H1 (cell line): ENCODE measurements at regions not wholly inside any gene's neighbourhood (a gene's known extent, or its start where the extent isn't known, plus 50 kb on each side); places are given as distances from the start of the nearest gene placed in this dataset.

ENCODE experiments used
- CTCF ChIA-PET: fragments of 300-600 bp; sonication (Branson Sonifier 250); formaldehyde crosslinking; loops from one replicate; lab custom pipeline; 2021; ENCODE audit not compliant: partially characterized antibody; lab: Charles Lee
- POLR2A ChIA-PET: fragments of 300-600 bp; sonication (Branson Sonifier 250); formaldehyde crosslinking; loops from one replicate; lab custom pipeline; 2021; ENCODE audit warnings: inconsistent platforms; ENCODE audit not compliant: partially characterized antibody; lab: Charles Lee
- DNase-seq, 2 experiments: peaks; one replicate each; pipeline versions ENCODE4 v3.0.0 to v3.0.0-alpha.2; 2010 to 2022; ENCODE audit warnings: low spot score in 2 of 2, low read depth in 1 of 2, mixed read lengths in 1 of 2
- FAIRE-seq: peaks from 2 replicates; lab custom pipeline; 2011; peaks lifted over from hg19 to GRCh38; lab: Jason Lieb, UNC
- H2AFZ ChIP-seq: 2 replicates; pipeline ENCODE4 v1.8.1; 2012; ENCODE audit warnings: low read length, inconsistent platforms
- H2AK5ac ChIP-seq: 2 replicates; pipeline ENCODE4 v1.6.1; 2013; ENCODE audit warnings: low read depth, low read length
- H2BK120ac ChIP-seq: replicated peaks from 2 replicates; pipeline ENCODE3; 2013; ENCODE audit warnings: low read depth, low read length, inconsistent platforms
- H2BK12ac ChIP-seq: 2 replicates; pipeline ENCODE4 v1.6.1; 2013; ENCODE audit warnings: low read depth, low read length
- H2BK15ac ChIP-seq: 2 replicates; pipeline ENCODE4 v1.6.1; 2013; ENCODE audit warnings: low read length
- H2BK20ac ChIP-seq: 2 replicates; pipeline ENCODE4 v1.6.1; 2013; ENCODE audit warnings: low read length
- H2BK5ac ChIP-seq: 2 replicates; pipeline ENCODE4 v1.6.1; 2013; ENCODE audit warnings: low read depth, low read length
- H3K14ac ChIP-seq: 2 replicates; pipeline ENCODE4 v1.6.1; 2013; ENCODE audit warnings: inconsistent platforms; ENCODE audit not compliant: insufficient read length
- H3K18ac ChIP-seq: 2 replicates; pipeline ENCODE4 v1.6.1; 2013; ENCODE audit warnings: low read length; ENCODE audit errors: extremely low read depth
- H3K23ac ChIP-seq: 2 replicates; pipeline ENCODE4 v1.6.1; 2013; ENCODE audit warnings: inconsistent platforms; ENCODE audit not compliant: insufficient read length
- H3K23me2 ChIP-seq: 2 replicates; pipeline ENCODE4 v1.6.1; 2013; ENCODE audit warnings: low read depth, low read length
- H3K27ac ChIP-seq: 2 replicates; pipeline ENCODE4 v1.6.1; 2011; ENCODE audit warnings: low read depth, low read length, inconsistent platforms
- H3K27me3 ChIP-seq, 4 experiments: replicated peaks in 1 of 4; 1 replicate in 1 of 4; 2 replicates in 3 of 4; pipeline versions ENCODE4 v1.6.1 to v1.8.1; 2011 to 2013; ENCODE audit warnings: low read length in 3 of 4, mild to moderate bottlenecking in 3 of 4, inconsistent platforms in 2 of 4, mixed read lengths in 2 of 4, moderate library complexity in 1 of 4; ENCODE audit not compliant: control insufficient read depth in 3 of 4, insufficient read depth in 3 of 4; ENCODE audit errors: extremely low read depth in 1 of 4
- H3K36me3 ChIP-seq, 4 experiments: 2 replicates each; pipeline versions ENCODE4 v1.6.1 to v1.8.1; 2011 to 2013; ENCODE audit warnings: mild to moderate bottlenecking in 4 of 4, low read length in 3 of 4, moderate library complexity in 2 of 4, control low read depth in 1 of 4, inconsistent platforms in 1 of 4; ENCODE audit not compliant: insufficient read depth in 4 of 4, control insufficient read depth in 2 of 4
- H3K4ac ChIP-seq: replicated peaks from 2 replicates; pipeline ENCODE3; 2013; ENCODE audit warnings: low read length, low read depth, mixed read lengths, inconsistent platforms; ENCODE audit not compliant: insufficient read length
- H3K4me1 ChIP-seq, 4 experiments: replicated peaks in 1 of 4; 1 replicate in 1 of 4; 2 replicates in 3 of 4; pipeline versions ENCODE4 v1.6.1 to v1.8.1; 2011 to 2013; ENCODE audit warnings: low read length in 3 of 4, inconsistent platforms in 2 of 4, mixed read lengths in 1 of 4; ENCODE audit not compliant: insufficient read depth in 4 of 4, control insufficient read depth in 3 of 4
- H3K4me2 ChIP-seq, 2 experiments: 2 replicates each; pipeline versions ENCODE4 v1.6.1 to v1.8.1; 2011 to 2013; ENCODE audit warnings: low read depth in 2 of 2, low read length in 2 of 2, control low read depth in 1 of 2, inconsistent platforms in 1 of 2, mild to moderate bottlenecking in 1 of 2; ENCODE audit not compliant: insufficient read depth in 1 of 2
- H3K4me3 ChIP-seq, 4 experiments: fragments of 200-600, 300-600 bp in 1 of 4; sonication (generic), shearing (Covaris generic), sonication (Bioruptor Twin) in 1 of 4; 2 replicates each; pipeline versions ENCODE4 v1.5.1 to v1.8.1; 2011 to 2016; ENCODE audit warnings: low read length in 4 of 4, low read depth in 3 of 4, control low read depth in 2 of 4, inconsistent platforms in 2 of 4, mild to moderate bottlenecking in 2 of 4, mixed read lengths in 1 of 4, moderate library complexity in 1 of 4; ENCODE audit not compliant: insufficient read depth in 2 of 4; ENCODE audit errors: extremely low read depth in 1 of 4
- H3K56ac ChIP-seq: replicated peaks from 2 replicates; pipeline ENCODE3; 2013; ENCODE audit warnings: low read depth, mild to moderate bottlenecking, mixed read lengths, low read length, inconsistent platforms; ENCODE audit not compliant: insufficient read length
- H3K79me1 ChIP-seq: 2 replicates; pipeline ENCODE4 v1.6.1; 2013; ENCODE audit warnings: low read depth, low read length, control low read depth
- H3K79me2 ChIP-seq, 2 experiments: 2 replicates each; pipeline versions ENCODE4 v1.6.1 to v1.8.1; 2012 to 2013; ENCODE audit warnings: low read length in 2 of 2, mild to moderate bottlenecking in 2 of 2, inconsistent platforms in 1 of 2; ENCODE audit not compliant: insufficient read depth in 2 of 2, control insufficient read depth in 1 of 2
- H3K9ac ChIP-seq, 4 experiments: replicated peaks in 1 of 4; 1 replicate in 1 of 4; 2 replicates in 3 of 4; pipeline versions ENCODE4 v1.6.1 to v1.8.1; 2011 to 2013; ENCODE audit warnings: low read depth in 3 of 4, low read length in 3 of 4, control low read depth in 2 of 4, mild to moderate bottlenecking in 2 of 4, moderate library complexity in 2 of 4, inconsistent platforms in 1 of 4; ENCODE audit errors: extremely low read depth in 1 of 4
- H3K9me3 ChIP-seq, 2 experiments: 2 replicates each; pipeline versions ENCODE4 v1.6.1 to v1.8.1; 2012 to 2013; ENCODE audit warnings: mild to moderate bottlenecking in 2 of 2, moderate library complexity in 2 of 2, control low read depth in 1 of 2, inconsistent platforms in 1 of 2, low read depth in 1 of 2, low read length in 1 of 2, mixed read lengths in 1 of 2; ENCODE audit not compliant: insufficient read depth in 2 of 2
- H4K20me1 ChIP-seq, 2 experiments: replicated peaks in 1 of 2; 2 replicates each; pipeline versions ENCODE3 to v1.8.1; 2011 to 2013; ENCODE audit warnings: inconsistent platforms in 2 of 2, low read length in 2 of 2, mild to moderate bottlenecking in 1 of 2; ENCODE audit not compliant: insufficient read depth in 2 of 2, control insufficient read depth in 1 of 2
- H4K5ac ChIP-seq: 2 replicates; pipeline ENCODE4 v1.6.1; 2013; ENCODE audit warnings: low read length, low read depth, mixed read lengths, inconsistent platforms; ENCODE audit not compliant: insufficient read length
- H4K8ac ChIP-seq: 2 replicates; pipeline ENCODE4 v1.8.0; 2013; ENCODE audit warnings: mild to moderate bottlenecking, moderate library complexity, low read length, inconsistent platforms; ENCODE audit not compliant: insufficient read depth; ENCODE audit errors: extremely low read depth
- H4K91ac ChIP-seq: replicated peaks from 2 replicates; pipeline ENCODE3; 2013; ENCODE audit warnings: low read length, mixed read lengths, inconsistent platforms; ENCODE audit not compliant: insufficient read length
- JUND ChIP-seq: IDR thresholded peaks from 2 replicates; pipeline ENCODE4 v1.6.1; 2011; ENCODE audit warnings: mild to moderate bottlenecking, improper control_type of control experiment, low read length
- NRF1 ChIP-seq: IDR thresholded peaks from 2 replicates; pipeline ENCODE4 v1.6.1; 2011; ENCODE audit warnings: mild to moderate bottlenecking, low read depth, low read length, improper control_type of control experiment

GRCh38 chr5:159697530-159697929, 218.8 kb upstream of the ADRA1B start:
- no peaks in the 10 kb centered on the region for H3K27me3 ChIP-seq
- no peak overlapping the region for H2AK5ac ChIP-seq
- no peak overlapping the region for H2BK20ac ChIP-seq
- H3K27ac ChIP-seq, result no peak overlapping the region
- TF ChIP-seq JUND, result no peak
- no peak for TF ChIP-seq NRF1
- TF ChIP-seq, all 59 proteins: peak for 0
- ChIA-PET CTCF (interaction anchor here (1.4 to 1.9 kb wide), 3 partner anchors 9 to 256 kb away, joined by 3 to 6 read pairs (median 3); no protein-coding TSS in a partner anchor), POLR2A (no interaction called here)
- Histone ChIP-seq H3K18ac (no peak overlapping the region), H3K36me3 (no peaks in the 10 kb centered on the region), H2AFZ (no peak overlapping the region), H3K4ac (no peak overlapping the region), H4K91ac (no peak overlapping the region), H3K4me2 (no peak overlapping the region), H2BK15ac (no peak overlapping the region), H3K4me1 (no peaks in the 10 kb centered on the region), H3K56ac (no peak overlapping the region), H3K23me2 (no peaks in the 10 kb centered on the region), H4K8ac (no peak overlapping the region), H4K20me1 (no peaks in the 10 kb centered on the region), H3K9ac (no peak overlapping the region; a peak in 1 of 7 replicates), H2BK12ac (no peak overlapping the region), H3K9me3 (no peaks in the 10 kb centered on the region), H3K79me2 (no peaks in the 10 kb centered on the region), H3K14ac (no peak overlapping the region), H3K23ac (no peak overlapping the region), H3K79me1 (no peaks in the 10 kb centered on the region), H4K5ac (no peak overlapping the region), H2BK120ac (no peak overlapping the region), H2BK5ac (no peak overlapping the region), H3K4me3 (no peak overlapping the region)
- DNase-seq (no peak), FAIRE-seq (no peak)
